Sciatic nerve (tissue), 2 donors: ENCODE measurements at regions not wholly inside any gene's neighbourhood (a gene's known extent, or its start where the extent isn't known, plus 50 kb on each side); places are given as distances from the start of the nearest gene placed in this dataset.
A peak's percentile ranks its signal among the peaks of the same experiment; 100 is the strongest.

Experiments
- ATAC-seq: fragments of 200-7000 bp; cut with Tn5 transposase; one replicate; pipeline ENCODE4 v1.9.1; 2020; ENCODE audit warnings: mild to moderate bottlenecking, moderate library complexity
- DNase-seq: peaks from one replicate; pipeline ENCODE4 v3.0.0-alpha.2; 2020; ENCODE audit warnings: low spot score
- intact Hi-C: fragments of 100-400 bp; cut with DNase I; formaldehyde crosslinking; loops from one replicate; pipeline ENCODE4 v1.14.2; 2022
- donor health status: DM: no; HTN: no; CAD: no.
- donor health status: DM: no; HTN: no; CAD: no.

DNA sequence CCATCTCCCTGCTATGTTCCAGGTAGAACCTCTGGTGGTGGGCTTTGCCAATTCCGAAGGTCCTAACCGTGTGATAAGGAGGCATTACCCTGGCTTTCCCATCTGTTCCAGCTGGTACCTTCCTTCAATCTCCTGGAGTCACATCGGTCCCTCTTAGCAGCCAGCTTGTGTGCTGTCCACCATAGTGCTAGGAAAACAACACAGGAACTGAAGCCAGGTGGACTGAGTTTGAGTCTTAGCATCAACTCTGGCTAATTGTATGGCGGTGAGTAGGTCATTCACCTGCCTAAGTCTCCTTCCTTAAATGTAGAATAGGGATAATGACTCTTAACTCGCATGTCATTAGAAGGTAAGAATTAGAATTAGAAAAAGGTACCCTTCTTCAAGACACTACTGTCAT lies 159.6 kb upstream of the E2F8 start:
- DNase-seq (no peak), ATAC-seq (no peak)
- intact Hi-C loops: no loop called here

- peak; percentile 92 for ATAC-seq
- no peak for DNase-seq
These were observed 158.2 kb upstream of the E2F8 start for GRCh38 chr11:19398772-19399527.

GRCh38 chr11:19398273-19398672 lies 157.5 kb upstream of the E2F8 start:
- peak; percentile 66 for ATAC-seq
- no peak for DNase-seq
- intact Hi-C loops: no loop called here

More at GRCh38 chr11:19398772-19399527, 158.2 kb upstream of the E2F8 start:
- intact Hi-C loops: no loop called here

DNA sequence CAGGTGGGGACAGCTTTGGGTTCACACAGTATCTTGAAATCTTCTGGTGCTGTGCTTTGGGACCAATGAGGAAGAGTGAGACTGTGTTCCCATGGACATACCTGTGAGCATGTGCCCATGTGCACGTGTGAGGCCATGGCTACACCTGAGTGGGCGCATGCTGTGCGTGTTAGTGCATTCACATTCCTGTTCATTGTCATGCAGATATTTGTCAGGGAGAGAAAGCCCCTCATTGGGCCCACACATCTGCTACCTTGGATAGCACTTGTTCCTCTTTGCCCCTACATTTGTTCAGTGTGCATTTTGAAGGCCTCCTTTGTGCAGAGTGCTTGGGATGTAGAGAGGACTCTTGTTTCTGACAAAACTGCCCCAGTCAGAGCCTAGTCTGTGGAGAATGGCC lies 154.3 kb upstream of the E2F8 start:
- no peak for ATAC-seq
- intact Hi-C loops: no loop called here
- no peak for DNase-seq

DNA sequence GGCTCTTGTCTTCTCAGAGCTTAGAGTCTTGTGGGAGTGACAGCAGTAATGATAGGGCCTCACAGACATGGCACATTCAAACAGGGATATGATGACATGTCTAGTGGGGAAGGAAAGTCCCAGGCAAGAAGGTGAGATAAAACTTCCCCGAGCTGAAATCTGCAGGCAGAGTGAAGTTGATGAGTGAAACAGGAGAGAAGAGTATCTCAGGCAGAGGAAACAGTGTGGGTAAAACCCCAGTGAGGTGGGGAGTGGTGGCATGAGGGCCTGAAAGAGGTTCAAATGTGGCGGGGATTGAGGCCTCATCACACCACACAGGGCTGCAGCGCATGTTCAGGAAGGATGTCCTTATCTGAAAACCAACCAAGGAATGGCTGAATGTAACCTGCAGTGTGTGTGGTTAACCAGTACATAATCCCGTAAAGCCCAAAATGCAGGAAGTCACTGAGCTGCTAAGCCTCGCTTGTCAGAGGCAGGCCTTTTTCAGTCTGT lies 153.8 kb upstream of the E2F8 start:
- DNase-seq (no peak), ATAC-seq (no peak)
- intact Hi-C loops: no loop called here

DNA sequence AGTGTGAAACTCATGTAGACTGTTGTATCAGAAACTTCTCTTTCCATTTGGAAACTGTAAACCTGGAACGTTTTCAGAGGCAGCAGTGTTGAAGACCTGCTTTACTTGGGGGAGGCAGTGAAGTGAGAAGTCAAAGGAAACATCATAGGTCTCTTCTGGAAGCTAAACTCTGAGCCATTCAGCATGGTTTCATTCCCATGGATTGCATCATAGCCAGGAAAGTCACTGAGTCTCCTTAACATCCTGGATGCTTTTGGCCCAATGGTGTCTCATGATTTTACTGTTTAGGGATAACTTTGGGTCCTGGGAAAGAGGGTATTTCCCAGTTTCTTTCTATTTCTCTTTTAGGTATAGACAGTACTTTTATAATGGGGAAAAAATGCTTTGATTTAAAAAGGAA lies 153.2 kb upstream of the E2F8 start:
- ATAC-seq: no peak
- DNase-seq: no peak
- intact Hi-C loops: no loop called here

- ATAC-seq (no peak), DNase-seq (no peak)
- intact Hi-C loops: no loop called here
These were observed 152.2 kb upstream of the E2F8 start for GRCh38 chr11:19392847-19393518.

DNA sequence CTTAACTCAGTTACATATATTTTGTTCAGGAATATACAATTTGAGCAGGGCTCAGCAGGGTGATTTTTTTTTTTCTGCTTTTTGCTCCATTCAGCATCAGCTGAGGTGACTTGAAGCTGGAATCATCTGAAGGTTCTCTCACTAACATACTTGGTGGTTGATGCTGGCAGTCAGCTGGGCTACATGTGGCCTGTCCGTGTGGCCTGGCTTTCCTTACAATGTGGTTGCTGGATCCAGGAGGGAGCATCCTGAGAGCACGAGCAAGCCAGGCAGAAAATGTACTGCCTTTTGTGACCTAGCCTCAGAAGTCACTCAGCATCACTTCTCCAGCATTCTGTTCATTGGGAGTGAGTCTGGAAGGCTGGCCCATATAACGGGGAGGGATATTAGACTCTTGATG lies 151.6 kb upstream of the E2F8 start:
- intact Hi-C loops: no loop called here
- DNase-seq: no peak
- ATAC-seq: no peak

DNA sequence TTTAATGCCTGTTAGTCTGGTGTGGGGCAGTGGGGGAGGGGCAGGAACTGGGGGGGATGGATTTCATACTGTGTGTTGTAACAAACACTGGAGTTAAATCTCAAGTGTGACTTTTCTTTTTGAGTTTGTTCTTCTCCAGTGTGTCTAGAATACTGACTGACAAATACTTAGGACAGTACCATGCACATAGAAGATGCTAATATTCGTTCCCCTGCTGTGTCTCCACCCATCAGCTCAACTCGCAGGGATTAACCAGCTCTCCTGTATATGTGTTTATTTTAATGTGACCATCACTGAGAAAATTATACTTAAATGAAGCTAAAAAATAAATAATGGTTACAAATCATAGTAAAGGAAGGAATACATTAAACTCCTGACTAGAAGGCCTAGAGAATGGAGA lies 150.9 kb upstream of the E2F8 start:
- DNase-seq (no peak), ATAC-seq (no peak)
- intact Hi-C loops: no loop called here

GRCh38 chr11:19391026-19391425 lies 150.3 kb upstream of the E2F8 start:
- intact Hi-C loops: no loop called here
- ATAC-seq: no peak

GRCh38 chr11:19389787-19390303 lies 149.1 kb upstream of the E2F8 start:
- peak; percentile 74 for DNase-seq

More at GRCh38 chr11:19391026-19391425, 150.3 kb upstream of the E2F8 start:
- DNase-seq: no peak

DNA sequence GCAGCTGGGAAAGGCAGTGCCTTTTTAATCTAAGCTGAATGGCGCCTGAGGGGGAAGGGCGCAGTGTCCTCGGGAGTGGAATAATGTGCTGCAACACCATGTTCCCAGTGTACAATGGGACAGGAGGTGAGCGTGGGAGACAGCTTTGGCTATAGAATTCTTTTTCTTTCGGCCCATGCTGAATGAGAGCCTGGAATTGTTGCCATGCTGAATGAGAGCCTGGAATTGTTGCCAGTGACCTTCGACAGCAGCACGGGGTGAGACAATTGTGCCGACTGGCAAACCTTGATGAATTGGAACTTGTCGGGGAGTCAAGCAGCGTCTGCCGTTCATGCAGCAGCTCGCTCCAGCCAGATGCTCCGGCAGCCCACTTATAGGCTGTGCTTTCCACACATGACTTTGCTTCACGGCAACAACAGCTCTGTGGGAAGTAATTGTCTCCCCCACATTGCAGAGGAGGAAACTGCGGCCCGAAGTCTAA lies 141.4 kb upstream of the E2F8 start:
- intact Hi-C loops: no loop called here
- ATAC-seq: peak; percentile 50

More at GRCh38 chr11:19389787-19390303, 149.1 kb upstream of the E2F8 start:
- peak; percentile 97 for ATAC-seq
- intact Hi-C loops: no loop called here

DNA sequence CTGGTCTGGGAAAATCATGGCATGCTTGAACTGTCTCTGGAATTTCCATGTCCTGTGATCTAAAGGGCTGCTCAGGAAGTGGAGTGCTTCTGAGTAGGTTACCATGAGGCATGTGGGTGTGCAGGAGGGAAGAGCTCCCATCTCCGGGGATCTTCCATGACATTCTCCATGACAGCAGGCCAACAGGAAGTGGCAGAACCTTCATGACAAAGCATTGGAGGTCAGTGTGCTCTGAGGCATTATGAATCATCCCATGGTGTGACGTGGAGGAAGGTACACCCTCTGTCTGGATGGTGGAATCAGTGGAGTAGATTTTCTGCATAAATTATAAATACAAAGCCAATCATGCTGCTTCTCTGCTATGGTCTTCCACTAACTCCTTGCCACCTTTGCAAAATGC lies 139.6 kb upstream of the E2F8 start:
- intact Hi-C loops: no loop called here
- no peak for DNase-seq
- ATAC-seq: no peak

More for the DNA sequence above, 141.4 kb upstream of the E2F8 start:
- DNase-seq: no peak

GRCh38 chr11:19379465-19379864 lies 138.7 kb upstream of the E2F8 start:
- peak; percentile 58 for ATAC-seq
- intact Hi-C loops: no loop called here
- DNase-seq: no peak

- intact Hi-C loops: no loop called here
- ATAC-seq (peak; percentile 67), DNase-seq (no peak)
These were observed 138.1 kb upstream of the E2F8 start for GRCh38 chr11:19378814-19379213.

DNA sequence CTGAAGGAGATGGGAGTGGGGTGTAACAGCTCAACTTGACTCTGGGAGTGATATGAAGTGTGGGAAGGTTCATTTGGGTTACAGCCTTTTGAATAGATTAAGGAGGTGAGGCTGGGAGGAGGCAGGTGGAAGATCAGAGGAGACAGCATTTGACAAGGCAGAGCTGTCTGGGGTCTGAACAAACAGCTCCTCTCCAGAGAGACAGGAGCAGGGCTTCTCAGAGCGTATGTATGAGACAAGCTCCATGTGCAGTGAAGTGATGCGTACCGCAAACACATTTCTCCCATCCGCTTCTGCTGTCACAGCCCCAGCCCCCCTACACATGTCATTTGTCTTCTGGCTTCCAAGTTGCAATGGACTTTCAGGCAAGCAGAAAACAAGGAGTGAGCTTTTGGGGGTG lies 137.1 kb upstream of the E2F8 start:
- ATAC-seq: no peak
- DNase-seq: no peak
- intact Hi-C loops: no loop called here

GRCh38 chr11:19375440-19375839 lies 134.7 kb upstream of the E2F8 start:
- ATAC-seq (no peak), DNase-seq (no peak)
- intact Hi-C loops: no loop called here

DNA sequence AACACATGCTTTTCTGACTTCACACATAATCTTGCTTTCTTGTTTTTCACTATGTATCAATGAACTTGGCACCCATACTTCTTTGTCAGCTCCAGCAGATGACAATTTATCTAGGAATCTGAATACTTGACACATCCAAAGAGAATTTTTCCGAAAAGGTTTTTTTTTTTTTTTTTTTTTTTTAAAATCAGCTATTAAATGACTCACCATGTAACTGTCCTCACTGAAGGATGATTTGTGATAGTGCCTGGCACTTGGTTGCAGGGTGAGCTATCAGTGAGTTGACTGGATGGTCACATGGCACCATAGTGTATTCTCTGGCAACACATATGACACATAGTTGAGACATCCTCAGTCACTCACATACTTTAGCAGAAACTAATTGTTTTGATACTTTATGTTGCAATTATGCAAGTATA lies 133.4 kb upstream of the E2F8 start:
- DNase-seq (no peak), ATAC-seq (no peak)
- intact Hi-C loops: no loop called here

DNA sequence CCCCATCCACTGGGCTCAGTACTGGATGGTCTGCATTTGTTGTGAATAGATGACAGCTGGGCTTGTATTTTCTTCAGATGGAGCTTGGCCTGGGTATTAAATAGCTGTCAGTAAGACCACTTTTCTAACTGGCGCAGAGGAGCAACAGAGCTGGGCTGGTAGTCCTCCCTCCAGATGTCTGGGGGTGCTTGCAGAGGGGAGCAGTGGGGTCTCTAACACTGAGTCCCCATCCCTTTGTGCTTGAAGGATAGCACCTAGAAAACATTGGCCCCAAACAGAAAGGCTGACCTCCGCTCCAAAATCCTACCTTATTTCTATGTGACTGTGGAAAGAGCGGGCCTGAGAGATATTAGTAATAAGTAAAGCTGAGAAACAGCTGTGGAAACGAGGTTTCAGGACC lies 131.6 kb upstream of the E2F8 start:
- DNase-seq (no peak), ATAC-seq (no peak)
- intact Hi-C loops: no loop called here
